ENCODE measurements at regions not wholly inside any gene's neighbourhood (a gene's known extent, or its start where the extent isn't known, plus 50 kb on each side); places are given as distances from the start of the nearest gene placed in this dataset.
"Not testable (repeated sequence)": the region's sequence is repeated elsewhere in the genome, so short reads cannot be mapped to it uniquely, and the experiment has no call there.

- in situ Hi-C loops (cut with HindIII; ENCODE audit: low sequenced_read_pairs): no loop called here
Measured at GRCh38 chr5:148880197-148880596, 53.8 kb downstream of the ADRB2 start.

GRCh38 chr5:148880696-148881095, 54.3 kb downstream of the ADRB2 start:
- in situ Hi-C loops (cut with HindIII; ENCODE audit: low sequenced_read_pairs): no loop called here

DNA sequence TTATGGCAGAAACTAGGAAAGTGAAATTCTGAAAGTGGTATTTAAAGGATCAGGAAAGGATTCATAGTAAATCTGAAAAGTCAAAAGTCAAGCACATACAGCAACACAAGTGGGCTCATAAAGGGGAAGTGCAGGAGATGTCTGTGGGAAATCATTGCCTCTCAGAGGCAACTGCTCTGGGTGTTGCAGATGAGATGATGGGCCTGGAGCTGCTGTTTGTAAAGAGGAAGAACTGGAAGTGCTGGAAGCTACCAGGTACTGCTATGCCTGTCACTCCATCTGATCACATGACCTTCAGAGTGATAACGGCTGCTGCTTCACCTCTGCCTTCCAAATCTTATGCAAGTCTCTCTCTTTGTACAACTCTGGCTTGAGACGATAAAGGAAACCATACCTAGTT, 55.9 kb downstream of the ADRB2 start:
- in situ Hi-C loops (cut with HindIII; ENCODE audit: low sequenced_read_pairs): no loop called here

DNA sequence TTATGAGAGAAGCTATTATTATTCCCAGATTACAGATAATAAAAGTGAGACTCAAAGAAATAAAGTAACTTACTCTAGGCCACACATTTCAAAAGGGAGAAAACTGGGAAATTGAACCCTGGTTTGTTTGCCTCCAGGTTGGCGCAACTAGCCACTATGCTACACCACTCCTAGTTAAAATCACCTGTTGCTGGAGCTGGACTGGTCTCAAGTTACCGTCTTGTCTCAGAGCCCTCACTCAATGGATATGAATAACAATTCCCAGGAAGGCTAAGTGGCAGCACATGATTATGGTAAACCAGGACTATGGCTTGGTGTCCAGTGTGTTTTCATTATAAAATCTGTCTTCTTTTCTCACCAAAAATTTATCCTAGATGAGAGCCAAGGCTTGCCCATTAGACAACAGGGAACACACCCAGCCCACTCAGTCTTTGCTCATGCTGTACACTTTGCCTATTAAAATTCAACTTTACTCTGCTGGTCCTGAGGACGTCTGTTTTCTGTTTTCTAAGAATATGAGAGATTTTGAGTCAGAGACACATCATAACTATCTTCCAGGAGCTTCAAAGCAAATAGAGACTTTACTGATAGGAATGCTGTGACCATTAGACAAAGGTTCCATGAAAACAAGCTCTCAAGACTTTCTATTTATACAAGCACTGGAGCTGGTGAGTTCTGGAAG, 58.1 kb downstream of the ADRB2 start:
- in situ Hi-C loops (cut with HindIII; ENCODE audit: low sequenced_read_pairs): no loop called here

DNA sequence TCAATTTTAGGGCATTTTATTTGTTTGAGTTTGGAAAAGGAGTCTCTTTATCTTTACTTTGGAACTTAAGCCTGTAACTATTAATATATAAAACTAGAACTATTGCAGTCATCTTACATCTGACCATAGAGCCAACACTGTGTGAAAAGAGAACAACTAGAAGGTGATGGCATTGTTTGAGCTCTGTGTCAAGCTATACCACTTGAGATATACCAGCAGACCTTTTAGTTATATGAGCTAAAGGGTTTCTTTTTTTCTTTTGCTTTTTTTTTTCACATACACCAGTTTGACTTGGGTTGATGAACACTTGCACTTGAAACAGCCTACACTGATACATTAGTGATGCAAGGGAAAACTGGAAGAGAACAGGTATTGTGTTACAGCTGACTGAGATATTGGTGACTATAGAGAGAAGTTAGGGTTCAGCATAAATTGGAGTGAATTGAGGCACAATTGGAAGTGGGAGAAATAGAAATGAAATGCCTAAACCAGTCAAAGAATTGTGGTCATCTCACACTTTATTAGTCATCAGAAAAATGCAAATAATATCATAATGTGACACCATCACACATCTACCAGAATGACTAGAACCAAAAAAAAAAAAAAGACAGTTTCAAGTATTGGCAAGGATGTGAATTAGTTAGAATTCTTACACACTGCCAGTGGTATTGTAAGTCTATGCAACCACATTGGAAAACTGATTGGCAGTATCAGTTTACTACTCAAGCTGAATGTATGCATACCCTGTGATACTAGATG, 60.9 kb downstream of the ADRB2 start:
- in situ Hi-C loops (cut with HindIII; ENCODE audit: low sequenced_read_pairs): no loop called here

DNA sequence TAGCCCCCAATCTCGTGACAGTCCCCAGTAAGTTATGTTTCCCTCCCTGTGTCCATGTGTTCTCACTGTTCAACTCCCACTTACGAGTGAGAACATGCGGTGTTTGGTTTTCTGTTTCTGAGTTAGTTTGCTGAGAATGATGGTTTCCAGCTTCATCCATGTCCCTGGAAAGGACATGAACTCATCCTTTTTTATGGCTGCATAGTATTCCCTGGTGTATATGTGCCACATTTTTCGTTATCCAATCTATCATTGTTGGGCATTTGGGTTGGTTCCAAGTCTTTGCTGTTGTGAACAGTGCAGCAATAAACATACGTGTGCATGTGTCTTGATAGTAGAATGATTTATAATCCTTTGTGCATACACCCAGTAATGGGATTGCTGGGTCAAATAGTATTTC, 63.5 kb downstream of the ADRB2 start:
- in situ Hi-C loops (cut with HindIII; ENCODE audit: low sequenced_read_pairs): not testable (repeated sequence)

DNA sequence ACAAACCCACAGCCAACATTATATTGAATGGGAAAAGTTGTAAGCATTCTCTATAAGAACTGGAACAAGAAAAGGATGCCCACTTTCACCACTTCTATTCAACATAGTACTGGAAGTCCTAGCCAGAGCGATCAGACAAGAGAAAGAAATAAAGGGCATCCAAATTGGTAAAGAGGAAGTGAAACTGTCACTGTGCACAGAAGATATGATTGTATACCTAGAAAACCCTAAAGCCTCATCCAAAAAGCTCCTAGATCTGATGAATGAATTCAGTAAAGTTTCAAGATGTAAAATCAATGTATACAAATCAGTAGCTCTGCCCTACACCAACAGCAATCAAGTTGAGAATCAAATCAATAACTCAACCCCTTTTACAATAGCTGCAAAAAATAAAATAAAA, 69.0 kb downstream of the ADRB2 start:
- in situ Hi-C loops (cut with HindIII; ENCODE audit: low sequenced_read_pairs): not testable (repeated sequence)

- in situ Hi-C loops (cut with HindIII; ENCODE audit: low sequenced_read_pairs): no loop called here
Measured at GRCh38 chr5:148897842-148898241, 71.4 kb downstream of the ADRB2 start.

DNA sequence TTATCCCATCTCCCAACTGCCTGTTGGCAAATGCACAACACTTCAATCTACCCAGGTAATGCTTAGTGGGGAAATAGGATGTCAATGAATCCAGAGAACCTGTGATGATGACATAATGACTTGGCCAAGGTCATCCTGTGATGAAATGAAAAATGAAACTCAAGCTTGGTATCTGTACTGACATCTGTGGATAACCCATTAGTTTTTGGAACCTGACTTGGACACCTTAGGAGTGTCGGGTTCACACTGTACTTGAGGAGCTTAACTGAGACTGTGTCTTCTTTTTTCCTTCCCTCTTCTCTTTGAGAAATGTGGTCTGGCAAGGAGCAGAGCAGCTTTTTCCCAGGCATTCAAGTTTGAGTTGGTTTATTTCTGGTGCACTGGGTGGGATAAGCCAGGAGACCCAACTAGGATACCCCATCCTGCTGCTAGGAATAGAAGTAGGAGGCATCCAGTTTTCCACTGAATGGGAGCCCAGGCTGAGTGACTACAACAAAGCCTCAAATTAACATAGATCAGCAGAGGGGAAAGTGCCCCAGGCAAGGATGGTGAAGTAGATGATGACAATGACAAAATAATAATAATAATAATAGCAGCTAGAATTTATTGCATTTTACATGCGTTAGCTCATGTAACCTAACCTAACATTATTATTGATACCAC, 72.1 kb downstream of the ADRB2 start:
- in situ Hi-C loops (cut with HindIII; ENCODE audit: low sequenced_read_pairs): no loop called here

- in situ Hi-C loops (cut with HindIII; ENCODE audit: low sequenced_read_pairs): no loop called here
Measured at GRCh38 chr5:148899993-148900392, 73.6 kb downstream of the ADRB2 start.

DNA sequence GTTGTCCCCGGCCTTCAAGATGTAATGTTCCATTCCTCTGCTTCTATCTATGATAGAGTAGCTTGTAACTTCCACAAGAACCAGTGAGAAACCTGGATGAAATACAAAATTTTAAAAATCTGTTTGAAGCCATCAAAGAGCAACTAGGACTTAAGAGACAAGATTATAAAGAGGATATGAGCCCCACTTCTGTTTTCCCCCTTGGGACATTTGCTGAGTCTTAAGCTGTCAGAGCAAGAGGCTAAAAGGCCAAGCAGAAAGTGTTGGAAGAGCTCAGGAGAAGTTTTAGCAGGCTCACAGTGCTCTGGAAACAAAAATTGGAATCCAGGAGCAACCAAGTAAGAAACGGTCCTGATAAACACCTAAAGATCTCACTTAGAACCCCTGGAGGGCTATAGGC, 76.1 kb downstream of the ADRB2 start:
- in situ Hi-C loops (cut with HindIII; ENCODE audit: low sequenced_read_pairs): no loop called here

- in situ Hi-C loops (cut with HindIII; ENCODE audit: low sequenced_read_pairs): no loop called here
Measured at GRCh38 chr5:148903587-148903986, 77.2 kb downstream of the ADRB2 start.

- in situ Hi-C loops (cut with HindIII; ENCODE audit: low sequenced_read_pairs): no loop called here
Measured at GRCh38 chr5:148904440-148904839, 78.0 kb downstream of the ADRB2 start.

DNA sequence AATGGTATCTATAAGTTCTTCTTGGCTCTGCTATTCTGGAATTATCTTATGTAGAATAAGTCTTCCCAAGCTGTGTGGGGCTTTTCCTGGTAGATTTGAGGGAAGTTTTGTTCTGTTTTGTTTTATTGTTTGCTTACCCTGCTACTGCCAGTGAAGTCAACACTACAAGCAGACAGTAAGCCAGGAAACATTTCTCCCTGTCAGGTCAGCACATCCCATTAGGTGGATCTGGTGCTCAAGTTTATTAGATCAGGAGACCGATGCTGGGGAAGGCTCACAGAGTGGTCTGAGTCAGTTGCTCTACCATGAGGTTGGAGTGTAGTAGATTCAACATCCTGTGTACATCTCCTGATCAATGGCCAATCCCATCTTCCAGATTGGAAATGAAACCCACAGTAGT, 79.1 kb downstream of the ADRB2 start:
- in situ Hi-C loops (cut with HindIII; ENCODE audit: low sequenced_read_pairs): loop anchor here (5.0 kb wide), 1 partner anchor 97 kb away; no protein-coding TSS in a partner anchor

DNA sequence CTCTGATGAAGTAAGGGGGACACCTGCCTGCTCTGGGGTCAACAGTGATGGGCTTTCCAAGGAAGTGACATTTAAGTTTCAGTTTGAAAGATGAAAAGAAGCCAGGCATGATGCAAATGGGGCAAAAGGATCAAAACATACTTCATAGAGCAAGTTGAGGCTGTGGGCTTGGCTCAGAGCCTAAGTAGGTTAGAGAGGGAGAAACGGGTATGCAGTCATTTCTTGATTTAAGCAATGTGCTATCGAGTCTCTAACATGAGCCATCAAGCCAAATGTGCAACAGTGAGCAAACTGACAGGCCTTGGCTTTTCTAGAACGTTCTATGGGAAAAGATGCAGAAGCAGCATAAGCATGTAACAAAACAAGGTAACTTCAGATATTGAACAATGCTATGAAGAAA, 80.6 kb downstream of the ADRB2 start:
- in situ Hi-C loops (cut with HindIII; ENCODE audit: low sequenced_read_pairs): loop anchor here (5.0 kb wide), 1 partner anchor 95 kb away; no protein-coding TSS in a partner anchor

DNA sequence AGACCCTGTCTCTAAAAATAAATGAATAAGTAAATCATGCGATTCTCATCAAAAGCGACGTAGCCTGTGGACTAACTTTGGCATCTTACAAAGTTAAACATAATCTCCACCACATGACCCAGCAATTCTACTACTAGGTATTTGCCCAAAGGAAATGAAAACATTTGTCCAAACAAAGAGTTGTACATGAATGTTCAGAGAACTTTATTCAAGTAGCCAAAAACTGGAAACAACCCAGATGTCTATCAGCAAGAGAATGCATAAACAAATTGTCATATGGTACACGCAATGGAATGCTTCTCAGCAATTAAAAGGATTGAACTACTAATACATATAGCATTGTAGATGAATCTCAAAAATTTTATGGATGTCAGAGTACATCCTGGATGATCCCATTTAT, 82.6 kb downstream of the ADRB2 start:
- in situ Hi-C loops (cut with HindIII; ENCODE audit: low sequenced_read_pairs): loop anchor here (5.0 kb wide), 1 partner anchor 93 kb away; no protein-coding TSS in a partner anchor

GRCh38 chr5:148909766-148910165, 83.4 kb downstream of the ADRB2 start:
- in situ Hi-C loops (cut with HindIII; ENCODE audit: low sequenced_read_pairs): loop anchor here (5.0 kb wide), 1 partner anchor 93 kb away; no protein-coding TSS in a partner anchor

DNA sequence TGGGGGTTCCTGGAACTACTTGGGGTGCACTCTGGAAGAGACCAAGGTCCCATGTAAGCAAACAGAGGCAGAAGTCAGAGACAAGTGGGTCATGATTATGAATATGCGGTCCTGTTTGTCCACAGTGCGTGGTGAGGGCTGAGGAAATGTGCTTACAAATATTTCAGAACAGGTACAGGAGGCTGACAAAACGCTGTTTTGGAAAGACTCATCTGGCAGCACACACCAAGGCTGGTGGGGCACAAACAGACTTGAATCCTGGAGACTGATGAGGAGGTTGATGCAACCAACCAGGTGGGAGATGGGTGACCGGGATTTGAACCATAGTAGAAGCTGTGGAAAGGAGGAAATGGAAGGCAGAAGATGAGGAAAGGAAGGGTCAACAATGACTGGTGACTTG, 83.8 kb downstream of the ADRB2 start:
- in situ Hi-C loops (cut with HindIII; ENCODE audit: low sequenced_read_pairs): no loop called here

- in situ Hi-C loops (cut with HindIII; ENCODE audit: low sequenced_read_pairs): no loop called here
Measured at GRCh38 chr5:148910686-148911361, 84.4 kb downstream of the ADRB2 start.

- in situ Hi-C loops (cut with HindIII; ENCODE audit: low sequenced_read_pairs): no loop called here
Measured at GRCh38 chr5:148911386-148911785, 85.0 kb downstream of the ADRB2 start.

DNA sequence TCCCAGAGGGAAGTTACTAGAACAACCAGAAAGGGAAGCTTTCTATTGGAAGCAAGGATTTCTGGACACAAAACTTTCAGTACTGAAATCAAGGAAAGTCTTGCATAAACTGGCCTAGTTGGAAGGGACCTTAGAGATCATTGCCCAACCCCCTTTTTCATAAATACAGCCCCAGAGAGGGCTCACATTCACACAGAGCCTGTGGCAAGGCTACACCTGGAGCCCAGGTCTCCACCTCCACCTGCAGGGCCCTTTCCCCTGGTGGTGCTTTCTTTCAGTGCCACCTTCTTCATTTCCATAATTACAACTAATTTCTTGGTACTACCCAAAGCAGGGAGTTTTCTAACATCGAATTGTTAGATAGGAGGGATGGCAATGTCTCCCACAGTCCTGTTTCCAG, 85.7 kb downstream of the ADRB2 start:
- in situ Hi-C loops (cut with HindIII; ENCODE audit: low sequenced_read_pairs): no loop called here

Data from DLD1 (cell line).